ENCODE measurements at regions not wholly inside any gene's neighbourhood (a gene's known extent, or its start where the extent isn't known, plus 50 kb on each side); places are given as distances from the start of the nearest gene placed in this dataset.

DNA sequence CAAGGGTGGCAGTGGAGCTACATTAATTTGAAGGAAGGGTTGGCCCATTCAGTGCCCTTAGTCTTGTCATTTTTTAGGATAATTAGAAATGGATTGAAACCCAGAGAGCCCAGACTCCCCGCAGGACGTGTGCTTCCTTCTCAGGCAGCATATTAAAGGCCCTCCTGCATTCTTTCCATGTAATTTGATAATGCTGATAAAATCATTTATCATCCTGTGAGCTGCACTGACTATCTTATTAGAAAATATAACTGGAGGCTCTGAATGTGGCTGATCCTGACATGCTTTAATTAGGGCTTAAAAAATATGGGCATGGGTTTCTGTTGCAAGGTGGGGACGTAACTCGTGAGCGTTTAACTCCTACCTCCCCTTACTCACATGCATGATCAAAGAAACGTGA is 148.1 kb downstream of the ACKR3 start:
- no peaks in the 10 kb centered on the region for H3K4me1 ChIP-seq (ENCODE audit: insufficient read depth, low read length)
- H2AFZ ChIP-seq (ENCODE audit: low read length), result no peak overlapping the region
- no peak overlapping the region for H3K4me3 ChIP-seq (replicated peaks in 1 of 3; ENCODE audit: insufficient read depth in 1 of 3, low read depth in 2 of 3, low read length in 3 of 3)
- TF ChIP-seq ZNF354B (CRISPR knock-in tag; IDR thresholded peaks at IDR 0.05), result no peak
- no peak for TF ChIP-seq YY1 (IDR thresholded peaks at IDR 0.05; ENCODE audit: insufficient read depth, insufficient replicate concordance, low read depth, low read length)
- TF ChIP-seq IKZF1 (IDR thresholded peaks at IDR 0.05), result no peak
- no peak for TF ChIP-seq ZNF646 (CRISPR knock-in tag; IDR thresholded peaks at IDR 0.05)
- TF ChIP-seq ZNF761 (CRISPR knock-in tag; conservative IDR thresholded peaks at IDR 0.05), result no peak
- TF ChIP-seq ZFY (CRISPR knock-in tag; IDR thresholded peaks at IDR 0.05), result no peak
- TF ChIP-seq ZBTB2 (CRISPR knock-in tag; IDR thresholded peaks at IDR 0.05; ENCODE audit: low read depth), result no peak
- TF ChIP-seq, protein P1, sequence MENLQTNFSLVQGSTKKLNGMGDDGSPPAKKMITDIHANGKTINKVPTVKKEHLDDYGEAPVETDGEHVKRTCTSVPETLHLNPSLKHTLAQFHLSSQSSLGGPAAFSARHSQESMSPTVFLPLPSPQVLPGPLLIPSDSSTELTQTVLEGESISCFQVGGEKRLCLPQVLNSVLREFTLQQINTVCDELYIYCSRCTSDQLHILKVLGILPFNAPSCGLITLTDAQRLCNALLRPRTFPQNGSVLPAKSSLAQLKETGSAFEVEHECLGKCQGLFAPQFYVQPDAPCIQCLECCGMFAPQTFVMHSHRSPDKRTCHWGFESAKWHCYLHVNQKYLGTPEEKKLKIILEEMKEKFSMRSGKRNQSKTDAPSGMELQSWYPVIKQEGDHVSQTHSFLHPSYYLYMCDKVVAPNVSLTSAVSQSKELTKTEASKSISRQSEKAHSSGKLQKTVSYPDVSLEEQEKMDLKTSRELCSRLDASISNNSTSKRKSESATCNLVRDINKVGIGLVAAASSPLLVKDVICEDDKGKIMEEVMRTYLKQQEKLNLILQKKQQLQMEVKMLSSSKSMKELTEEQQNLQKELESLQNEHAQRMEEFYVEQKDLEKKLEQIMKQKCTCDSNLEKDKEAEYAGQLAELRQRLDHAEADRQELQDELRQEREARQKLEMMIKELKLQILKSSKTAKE (CRISPR knock-in tag; IDR thresholded peaks at IDR 0.05; ENCODE audit: borderline replicate concordance), result no peak
- TF ChIP-seq ZNF556 (CRISPR knock-in tag; IDR thresholded peaks at IDR 0.05; ENCODE audit: borderline replicate concordance), result no peak
- TF ChIP-seq ZNF44 (CRISPR knock-in tag; IDR thresholded peaks at IDR 0.05), result no peak
- TF ChIP-seq KAT2B (IDR thresholded peaks at IDR 0.05; ENCODE audit: borderline replicate concordance, low read depth, low read length), result no peak
- no peak for TF ChIP-seq MAFF (IDR thresholded peaks at IDR 0.05; ENCODE audit: low read depth, low read length)
- no peak for TF ChIP-seq ZNF253 (CRISPR knock-in tag; IDR thresholded peaks at IDR 0.05; ENCODE audit: borderline replicate concordance)
- intact Hi-C loops (cut with micrococcal nuclease; ENCODE audit: unreplicated experiment), result no loop called here
- H3K79me2 ChIP-seq (ENCODE audit: insufficient read depth, low read length), result no peaks in the 10 kb centered on the region
- no peak overlapping the region for H3K27ac ChIP-seq (ENCODE audit: extremely low read length, insufficient read depth, low read length)
- ChIA-PET CTCF (ENCODE audit: low intra/inter-chr PET ratio, low total read pairs) (no interaction called here), POLR2A (no interaction called here)
- no peak overlapping the region for H3K4me2 ChIP-seq (ENCODE audit: low read depth, low read length)
- WGBS (ENCODE audit: low lambda C conversion rate), result 30% methylated on average over 6 of the region's 6 CpGs
- in situ Hi-C loops (cut with HindIII; ENCODE audit: extremely low pct_ligation_motif_present, low pct_unique_long_range_greater_than_20kb), result no loop called here
- no peak for FAIRE-seq
- no peaks in the 10 kb centered on the region for H3K36me3 ChIP-seq (replicated peaks in 1 of 2; ENCODE audit: control insufficient read depth in 1 of 2, insufficient read depth in 2 of 2, low read length in 2 of 2)
- no peaks in the 10 kb centered on the region; the same call in 1 of the 2 replicates for H4K20me1 ChIP-seq (ENCODE audit: insufficient read depth, low read length)
- no peak overlapping the region for H3K9ac ChIP-seq (ENCODE audit: insufficient read depth, low read depth, low read length)
- BruUV-seq (replicated peaks), result no TSS peak
- no peak for ATAC-seq
- DNase-seq (ENCODE audit: low spot score), result no peak
- no peaks in the 10 kb centered on the region for H3K9me3 ChIP-seq (ENCODE audit: low read length)
- peaks cover 2 to 18% of the 10 kb centered on the region in 2 experiments; a peak in 4 of 5 replicates for H3K27me3 ChIP-seq (ENCODE audit: control insufficient read depth in 1 of 2, insufficient read depth in 2 of 2, low read length in 2 of 2)

Data from HepG2 (cell line).